ENCODE measurements at regions not wholly inside any gene's neighbourhood (a gene's known extent, or its start where the extent isn't known, plus 50 kb on each side); places are given as distances from the start of the nearest gene placed in this dataset.

DNA sequence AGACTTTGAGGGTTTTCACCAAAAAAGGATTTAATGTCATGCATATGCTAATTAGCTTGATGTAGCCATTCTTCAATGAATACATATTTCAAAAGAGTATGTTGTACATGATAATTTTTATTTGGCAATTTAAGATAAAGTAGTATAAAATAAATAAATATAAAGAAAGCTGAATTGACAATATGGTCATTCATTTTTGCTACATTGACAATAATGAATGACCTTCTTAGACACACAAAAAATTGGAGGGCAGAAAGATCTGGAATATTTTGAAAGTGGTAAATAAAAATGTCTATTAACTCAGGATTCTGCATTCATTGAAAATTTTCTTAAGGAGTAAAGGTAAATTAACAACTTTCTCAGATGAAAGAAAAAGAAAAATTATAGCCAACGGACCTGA lies 324.8 kb upstream of the FTMT start:
- Histone ChIP-seq H3K9ac (ENCODE audit: low read depth, low read length) (no peak overlapping the region), H4K5ac (ENCODE audit: low read depth, low read length) (no peak overlapping the region), H2BK20ac (ENCODE audit: low read depth, low read length) (no peak overlapping the region), H3K9me3 (ENCODE audit: control insufficient read depth, insufficient read depth, low read length) (no peaks in the 10 kb centered on the region), H3K18ac (ENCODE audit: low read depth, low read length) (no peak overlapping the region), H3K27ac (ENCODE audit: insufficient read depth, low read length) (no peak overlapping the region), H3K36me3 (ENCODE audit: control insufficient read depth, insufficient read depth, low read length) (no peaks in the 10 kb centered on the region), H2BK120ac (ENCODE audit: low read depth, low read length) (no peak overlapping the region), H2AK5ac (ENCODE audit: low read depth, low read length) (no peak overlapping the region), H3K4ac (ENCODE audit: low read depth, low read length) (no peak overlapping the region), H3K4me1 (ENCODE audit: control insufficient read depth, insufficient read depth, low read length) (no peaks in the 10 kb centered on the region), H2BK15ac (ENCODE audit: low read depth, low read length) (no peak overlapping the region), H3K4me3 (ENCODE audit: insufficient read depth, low read depth, low read length) (no peak overlapping the region), H3K14ac (replicated peaks; ENCODE audit: low read depth, low read length) (no peak overlapping the region), H4K20me1 (ENCODE audit: insufficient read depth, low read length) (no peaks in the 10 kb centered on the region), H3K9me1 (ENCODE audit: insufficient read depth, low read length) (no peaks in the 10 kb centered on the region), H2BK5ac (ENCODE audit: low read depth, low read length, poor library complexity, severe bottlenecking) (no peak overlapping the region), H2AK9ac (replicated peaks; ENCODE audit: low read depth, low read length, poor library complexity) (no peak overlapping the region), H4K8ac (ENCODE audit: low read depth in 2 of 2, low read length in 2 of 2) (no peak overlapping the region), H3K23ac (ENCODE audit: low read depth, low read length) (no peak overlapping the region), H3K56ac (ENCODE audit: extremely low read depth, insufficient read depth, low read length) (no peak overlapping the region), H3K27me3 (ENCODE audit: control insufficient read depth, insufficient read depth, low read length) (no peaks in the 10 kb centered on the region), H3K79me1 (ENCODE audit: low read depth in 1 of 2, low read length in 2 of 2) (no peaks in the 10 kb centered on the region), H2AFZ (replicated peaks; ENCODE audit: low read length, poor library complexity) (no peak overlapping the region), H3K4me2 (ENCODE audit: low read depth, low read length) (no peak overlapping the region), H4K91ac (ENCODE audit: insufficient read depth, low read depth, low read length) (no peak overlapping the region)
- ChIA-PET CTCF (no interaction called here), POLR2A (ENCODE audit: unreplicated experiment) (no interaction called here)
- dilution Hi-C loops (cut with HindIII; ENCODE audit: low sequenced_read_pairs, unreplicated experiment), result no loop called here
- no peak for DNase-seq
- BruUV-seq (replicated peaks), result no TSS peak
- no peak for ATAC-seq (ENCODE audit: low read depth)
- in situ Hi-C loops (cut with MboI; ENCODE audit: low sequenced_read_pairs), result no loop called here
- WGBS, 2 experiments (ENCODE audit: extremely low coverage in 2 of 2, insufficient read length in 1 of 2), result no CpG with 5 or more reads among the region's 1 CpG
- intact Hi-C loops (cut with micrococcal nuclease), result no loop called here
- TF ChIP-seq CEBPB (IDR thresholded peaks at IDR 0.05; ENCODE audit: low read depth, low read length) (no peak), RAD21 (IDR thresholded peaks at IDR 0.05; ENCODE audit: low read length) (no peak), MAFK (IDR thresholded peaks at IDR 0.05; ENCODE audit: low read depth, low read length) (peak; percentile 43)

All from IMR-90 (cell line).